Activated gamma-delta T cell treated with Interleukin-2 at 50 U/mL for 16 hours (primary cell): ENCODE measurements at regions not wholly inside any gene's neighbourhood (a gene's known extent, or its start where the extent isn't known, plus 50 kb on each side); places are given as distances from the start of the nearest gene placed in this dataset.

ENCODE experiments used
- DNase-seq: peaks from one replicate; pipeline ENCODE4 v3.0.0-alpha.2; 2020

- DNase-seq: no peak
These were observed 554.0 kb downstream of the RIT2 start for GRCh38 chr18:42561521-42561920.

GRCh38 chr18:42563995-42564394, 551.5 kb downstream of the RIT2 start:
- no peak for DNase-seq

- DNase-seq: no peak
These were observed 550.7 kb downstream of the RIT2 start for GRCh38 chr18:42564761-42565160.

GRCh38 chr18:42568773-42569172, 546.7 kb downstream of the RIT2 start:
- no peak for DNase-seq

- DNase-seq: no peak
These were observed 540.6 kb downstream of the RIT2 start for GRCh38 chr18:42574871-42575270.

GRCh38 chr18:42576124-42576523, 539.4 kb downstream of the RIT2 start:
- DNase-seq: no peak

GRCh38 chr18:42578792-42579191, 536.7 kb downstream of the RIT2 start:
- no peak for DNase-seq

- no peak for DNase-seq
These were observed 533.2 kb downstream of the RIT2 start for GRCh38 chr18:42582266-42582665.

- DNase-seq: no peak
These were observed 532.2 kb downstream of the RIT2 start for GRCh38 chr18:42583283-42583731.

- DNase-seq: no peak
These were observed 528.9 kb downstream of the RIT2 start for GRCh38 chr18:42586601-42587000.

GRCh38 chr18:42588786-42589185, 526.7 kb downstream of the RIT2 start:
- no peak for DNase-seq

- DNase-seq: no peak
These were observed 510.7 kb downstream of the RIT2 start for GRCh38 chr18:42604820-42605219.

- DNase-seq: no peak
These were observed 508.5 kb downstream of the RIT2 start for GRCh38 chr18:42606886-42607495.

- DNase-seq: no peak
These were observed 504.4 kb downstream of the RIT2 start for GRCh38 chr18:42611134-42611533.

GRCh38 chr18:42614619-42615293, 500.7 kb downstream of the RIT2 start:
- no peak for DNase-seq

GRCh38 chr18:42617221-42617620, 498.3 kb downstream of the RIT2 start:
- DNase-seq: no peak

GRCh38 chr18:42619771-42620170, 495.7 kb downstream of the RIT2 start:
- no peak for DNase-seq

- no peak for DNase-seq
These were observed 494.8 kb downstream of the RIT2 start for GRCh38 chr18:42620657-42621056.

- DNase-seq: no peak
These were observed 491.6 kb downstream of the RIT2 start for GRCh38 chr18:42623935-42624334.

GRCh38 chr18:42632801-42633200, 482.7 kb downstream of the RIT2 start:
- DNase-seq: no peak

GRCh38 chr18:42635378-42636048, 480.0 kb downstream of the RIT2 start:
- DNase-seq: no peak

- DNase-seq: no peak
These were observed 479.2 kb downstream of the RIT2 start for GRCh38 chr18:42636309-42636708.

- no peak for DNase-seq
These were observed 475.3 kb downstream of the RIT2 start for GRCh38 chr18:42640160-42640559.

- no peak for DNase-seq
These were observed 473.5 kb downstream of the RIT2 start for GRCh38 chr18:42641996-42642395.
